Fibroblast of lung (primary cell): ENCODE measurements at regions not wholly inside any gene's neighbourhood (a gene's known extent, or its start where the extent isn't known, plus 50 kb on each side); places are given as distances from the start of the nearest gene placed in this dataset.
A peak's percentile ranks its signal among the peaks of the same experiment; 100 is the strongest.
"Not testable (repeated sequence)": the region's sequence is repeated elsewhere in the genome, so short reads cannot be mapped to it uniquely, and the experiment has no call there.

Source experiments
- DNase-seq, 2 donors: peaks; one replicate each; pipeline versions ENCODE4 v3.0.0 to v3.0.0-alpha.2; 2010; ENCODE audit warnings: low read depth in 2 of 2
- H2AFZ ChIP-seq: 2 replicates; pipeline ENCODE4 v1.5.1; 2012; ENCODE audit warnings: low read length, control low read depth, inconsistent platforms
- H3K27ac ChIP-seq: 2 replicates; pipeline ENCODE4 v1.5.1; 2011; ENCODE audit warnings: low read length, control low read depth; ENCODE audit not compliant: insufficient read depth
- H3K27me3 ChIP-seq: 2 replicates; pipeline ENCODE4 v1.5.1; 2011; ENCODE audit warnings: mild to moderate bottlenecking, low read length; ENCODE audit not compliant: control insufficient read depth, insufficient read depth
- H3K36me3 ChIP-seq: 2 replicates; pipeline ENCODE4 v1.5.1; 2011; ENCODE audit warnings: low read length; ENCODE audit not compliant: control insufficient read depth, insufficient read depth
- H3K4me1 ChIP-seq: 2 replicates; pipeline ENCODE4 v1.5.1; 2011; ENCODE audit warnings: low read length; ENCODE audit not compliant: control insufficient read depth, insufficient read depth; ENCODE audit errors: extremely low read depth
- H3K4me2 ChIP-seq: 2 replicates; pipeline ENCODE4 v1.5.1; 2011; ENCODE audit warnings: low read length, control low read depth; ENCODE audit not compliant: insufficient read depth; ENCODE audit errors: extremely low read depth
- H3K4me3 ChIP-seq, 4 experiments: fragments of 200-600 bp in 1 of 4; sonication (generic) in 1 of 4; replicated peaks in 1 of 4; 2 replicates each; pipeline ENCODE4 v1.5.1; 2011 to 2016; ENCODE audit warnings: low read length in 4 of 4, low read depth in 3 of 4, mild to moderate bottlenecking in 3 of 4, control low read depth in 2 of 4, inconsistent platforms in 1 of 4, mixed read lengths in 1 of 4; ENCODE audit not compliant: insufficient read depth in 1 of 4; ENCODE audit errors: control extremely low read depth in 1 of 4
- H3K79me2 ChIP-seq: 2 replicates; pipeline ENCODE4 v1.5.1; 2012; ENCODE audit warnings: mild to moderate bottlenecking, low read length, inconsistent platforms; ENCODE audit not compliant: control insufficient read depth, insufficient read depth
- H3K9ac ChIP-seq: 2 replicates; pipeline ENCODE4 v1.5.1; 2011; ENCODE audit warnings: mild to moderate bottlenecking, low read length, control low read depth; ENCODE audit not compliant: insufficient read depth
- H3K9me3 ChIP-seq: 2 replicates; pipeline ENCODE4 v1.5.1; 2012; ENCODE audit warnings: low read depth, low read length; ENCODE audit not compliant: control insufficient read depth, insufficient read depth
- H4K20me1 ChIP-seq: 2 replicates; pipeline ENCODE4 v1.5.1; 2011; ENCODE audit warnings: low read length; ENCODE audit not compliant: control insufficient read depth, insufficient read depth; ENCODE audit errors: extremely low read depth
- CTCF ChIP-seq, 2 donors: IDR thresholded peaks in 1 of 2; conservative IDR thresholded peaks in 1 of 2; 1 replicate in 1 of 2; 2 replicates in 1 of 2; pipeline ENCODE4 v1.5.1; 2011 to 2012; ENCODE audit warnings: low read length in 2 of 2, control low read depth in 1 of 2, inconsistent platforms in 1 of 2, low read depth in 1 of 2, mild to moderate bottlenecking in 1 of 2
- EZH2 ChIP-seq: IDR thresholded peaks from 2 replicates; pipeline ENCODE4 v1.5.1; 2012; ENCODE audit warnings: low read length, control low read depth, mild to moderate bottlenecking; ENCODE audit errors: missing control alignments

GRCh38 chr2:199191461-199191860 is 266.3 kb downstream of the SATB2 start:
- Histone ChIP-seq H3K9me3 (no peaks in the 10 kb centered on the region), H3K27me3 (no peaks in the 10 kb centered on the region), H3K27ac (no peak overlapping the region), H4K20me1 (no peaks in the 10 kb centered on the region), H2AFZ (peak overlapping the region; percentile 22), H3K4me3 (no peak overlapping the region), H3K9ac (no peak overlapping the region), H3K4me2 (no peak overlapping the region), H3K36me3 (no peaks in the 10 kb centered on the region), H3K79me2 (no peaks in the 10 kb centered on the region), H3K4me1 (no peaks in the 10 kb centered on the region)
- TF ChIP-seq EZH2 (no peak), CTCF (conservative IDR thresholded peaks at IDR 0.05 in 1 of 2, IDR thresholded peaks at IDR 0.05 in 1 of 2; ENCODE audit: low read depth in 1 of 2, low read length in 2 of 2) (no peak)
- DNase-seq = no peak

GRCh38 chr2:199189229-199189628 is 268.5 kb downstream of the SATB2 start:
- H3K36me3 ChIP-seq = no peaks in the 10 kb centered on the region
- H4K20me1 ChIP-seq = no peaks in the 10 kb centered on the region
- no peaks in the 10 kb centered on the region for H3K9me3 ChIP-seq
- DNase-seq = no peak
- H2AFZ ChIP-seq = no peak overlapping the region
- no peak overlapping the region for H3K4me3 ChIP-seq
- no peak overlapping the region for H3K27ac ChIP-seq
- no peak overlapping the region for H3K9ac ChIP-seq
- H3K27me3 ChIP-seq = no peaks in the 10 kb centered on the region
- H3K4me2 ChIP-seq = no peak overlapping the region
- no peaks in the 10 kb centered on the region for H3K4me1 ChIP-seq
- no peaks in the 10 kb centered on the region for H3K79me2 ChIP-seq
- no peak for TF ChIP-seq EZH2
- TF ChIP-seq CTCF (conservative IDR thresholded peaks at IDR 0.05 in 1 of 2, IDR thresholded peaks at IDR 0.05 in 1 of 2; ENCODE audit: low read depth in 1 of 2, low read length in 2 of 2) = no peak

- no peaks in the 10 kb centered on the region for H3K4me1 ChIP-seq
- no peak overlapping the region for H3K4me2 ChIP-seq
- no peaks in the 10 kb centered on the region for H3K79me2 ChIP-seq
- H3K9ac ChIP-seq = no peak overlapping the region
- H3K36me3 ChIP-seq = no peaks in the 10 kb centered on the region
- H2AFZ ChIP-seq = no peak overlapping the region
- no peak overlapping the region for H3K4me3 ChIP-seq
- H4K20me1 ChIP-seq = no peaks in the 10 kb centered on the region
- H3K27me3 ChIP-seq = no peaks in the 10 kb centered on the region
- DNase-seq = peak in 1 of 2 donors; percentile 5
- H3K9me3 ChIP-seq = no peaks in the 10 kb centered on the region
- no peak overlapping the region for H3K27ac ChIP-seq
- TF ChIP-seq EZH2 (no peak), CTCF (conservative IDR thresholded peaks at IDR 0.05 in 1 of 2, IDR thresholded peaks at IDR 0.05 in 1 of 2; ENCODE audit: low read depth in 1 of 2, low read length in 2 of 2) (no peak)
Observed at GRCh38 chr2:199186301-199186751, 271.4 kb downstream of the SATB2 start.

- not testable (repeated sequence) for H3K9ac ChIP-seq, H3K36me3 ChIP-seq, H3K4me2 ChIP-seq, H2AFZ ChIP-seq, H3K27me3 ChIP-seq, H3K9me3 ChIP-seq, H3K79me2 ChIP-seq, H3K27ac ChIP-seq, H3K4me1 ChIP-seq, DNase-seq, H3K4me3 ChIP-seq, H4K20me1 ChIP-seq
Observed at GRCh38 chr2:199185174-199185573, 272.6 kb downstream of the SATB2 start.
